Chondrocyte (in vitro differentiated cells): ENCODE measurements at regions not wholly inside any gene's neighbourhood (a gene's known extent, or its start where the extent isn't known, plus 50 kb on each side); places are given as distances from the start of the nearest gene placed in this dataset.

Experiments
- DNase-seq: peaks from one replicate; pipeline ENCODE4 v3.0.0; 2021; ENCODE audit warnings: mixed read lengths, low spot score
- H3K27ac Mint-ChIP-seq: one replicate; pipeline ENCODE4 v1.8.0; 2021; ENCODE audit warnings: mild to moderate bottlenecking, moderate library complexity, mixed read lengths; ENCODE audit not compliant: unreplicated experiment
- H3K27me3 Mint-ChIP-seq: 2 replicates; pipeline ENCODE4 v1.8.0; 2021; ENCODE audit warnings: low read depth, mixed read lengths
- H3K36me3 Mint-ChIP-seq: 2 replicates; pipeline ENCODE4 v1.8.0; 2021; ENCODE audit warnings: low read depth, mixed read lengths
- H3K4me1 Mint-ChIP-seq: 2 replicates; pipeline ENCODE4 v1.8.0; 2021; ENCODE audit warnings: low read depth, mild to moderate bottlenecking, mixed read lengths
- H3K4me3 Mint-ChIP-seq: one replicate; pipeline ENCODE4 v1.8.0; 2021; ENCODE audit warnings: mild to moderate bottlenecking, moderate library complexity, mixed read lengths; ENCODE audit not compliant: unreplicated experiment
- H3K9me3 Mint-ChIP-seq: 2 replicates; pipeline ENCODE4 v1.8.0; 2021; ENCODE audit warnings: low read depth, mixed read lengths
- CTCF ChIP-seq: fragments of 200-600 bp; sonication (generic); IDR thresholded peaks from 2 replicates; pipeline ENCODE4 v1.5.0; 2021; ENCODE audit warnings: antibody characterized with exemption, mild to moderate bottlenecking, moderate library complexity

GRCh38 chr10:25083546-25084111, 67.2 kb downstream of the THNSL1 start:
- Mint-ChIP-seq H3K36me3 (no peaks in the 10 kb centered on the region), H3K4me1 (peaks cover 57% of the 10 kb centered on the region), H3K4me3 (no peak overlapping the region)

GRCh38 chr10:25084447-25084846, 68.0 kb downstream of the THNSL1 start:
- no peak overlapping the region for H3K27ac Mint-ChIP-seq
- H3K4me1 Mint-ChIP-seq = peaks cover 49% of the 10 kb centered on the region
- TF ChIP-seq CTCF = no peak
- DNase-seq = no peak
- H3K36me3 Mint-ChIP-seq = no peaks in the 10 kb centered on the region
- no peak overlapping the region for H3K4me3 Mint-ChIP-seq
- peaks cover 2% of the 10 kb centered on the region for H3K9me3 Mint-ChIP-seq
- H3K27me3 Mint-ChIP-seq = peaks cover 3% of the 10 kb centered on the region

More at GRCh38 chr10:25083546-25084111, 67.2 kb downstream of the THNSL1 start:
- TF ChIP-seq CTCF = no peak
- DNase-seq = no peak
- H3K27ac Mint-ChIP-seq = no peak overlapping the region
- no peaks in the 10 kb centered on the region for H3K9me3 Mint-ChIP-seq
- peaks cover 3% of the 10 kb centered on the region for H3K27me3 Mint-ChIP-seq

- Mint-ChIP-seq H3K9me3 (peaks cover 38% of the 10 kb centered on the region), H3K36me3 (peaks cover 9% of the 10 kb centered on the region), H3K4me1 (no peaks in the 10 kb centered on the region), H3K4me3 (no peak overlapping the region), H3K27me3 (peaks cover 11% of the 10 kb centered on the region), H3K27ac (no peak overlapping the region)
- no peak for TF ChIP-seq CTCF
- DNase-seq = no peak
These were observed 78.2 kb downstream of the THNSL1 start for GRCh38 chr10:25094590-25094989.

- DNase-seq = no peak
- H3K36me3 Mint-ChIP-seq = peaks cover 7% of the 10 kb centered on the region
- no peak for TF ChIP-seq CTCF
These were observed 77.0 kb upstream of the GPR158 start for GRCh38 chr10:25097669-25098411.

GRCh38 chr10:25100141-25100540, 74.7 kb upstream of the GPR158 start:
- no peaks in the 10 kb centered on the region for H3K36me3 Mint-ChIP-seq
- H3K9me3 Mint-ChIP-seq = no peaks in the 10 kb centered on the region
- no peaks in the 10 kb centered on the region for H3K4me1 Mint-ChIP-seq
- H3K27ac Mint-ChIP-seq = no peak overlapping the region
- peaks cover 23% of the 10 kb centered on the region for H3K27me3 Mint-ChIP-seq
- H3K4me3 Mint-ChIP-seq = no peak overlapping the region
- no peak for TF ChIP-seq CTCF
- DNase-seq = no peak

More at GRCh38 chr10:25097669-25098411, 77.0 kb upstream of the GPR158 start:
- H3K9me3 Mint-ChIP-seq = peaks cover 19% of the 10 kb centered on the region
- H3K27ac Mint-ChIP-seq = no peak overlapping the region
- no peaks in the 10 kb centered on the region for H3K4me1 Mint-ChIP-seq
- no peak overlapping the region for H3K4me3 Mint-ChIP-seq
- peaks cover 17% of the 10 kb centered on the region for H3K27me3 Mint-ChIP-seq
